ENCODE measurements at regions not wholly inside any gene's neighbourhood (a gene's known extent, or its start where the extent isn't known, plus 50 kb on each side); places are given as distances from the start of the nearest gene placed in this dataset.
"Not testable (repeated sequence)": the region's sequence is repeated elsewhere in the genome, so short reads cannot be mapped to it uniquely, and the experiment has no call there.

- DNase-seq, result no peak
Observed at GRCh38 chr4:66805582-66805981, 739.7 kb downstream of the CENPC start.

- no peak for DNase-seq
Observed at GRCh38 chr4:66804979-66805378, 740.3 kb downstream of the CENPC start.

GRCh38 chr4:66797608-66798007 is 747.7 kb downstream of the CENPC start:
- DNase-seq, result no peak

- no peak for DNase-seq
Observed at GRCh38 chr4:66795724-66796123, 749.6 kb downstream of the CENPC start.

- DNase-seq, result no peak
Observed at GRCh38 chr4:66794390-66795034, 750.8 kb downstream of the CENPC start.

- DNase-seq, result no peak
Observed at GRCh38 chr4:66791686-66792085, 753.6 kb downstream of the CENPC start.

- DNase-seq, result no peak
Observed at GRCh38 chr4:66785479-66785878, 759.8 kb downstream of the CENPC start.

GRCh38 chr4:66782751-66783150 is 762.6 kb downstream of the CENPC start:
- not testable (repeated sequence) for DNase-seq

- no peak for DNase-seq
Observed at GRCh38 chr4:66777097-66777496, 768.2 kb downstream of the CENPC start.

GRCh38 chr4:66769441-66769840 is 775.9 kb downstream of the CENPC start:
- DNase-seq, result no peak

- DNase-seq, result no peak
Observed at GRCh38 chr4:66767442-66767841, 777.9 kb downstream of the CENPC start.

- DNase-seq, result no peak
Observed at GRCh38 chr4:66766557-66766956, 778.7 kb downstream of the CENPC start.

- no peak for DNase-seq
Observed at GRCh38 chr4:66750273-66750672, 795.0 kb downstream of the CENPC start.

GRCh38 chr4:66746918-66747317 is 798.4 kb downstream of the CENPC start:
- not testable (repeated sequence) for DNase-seq

- no peak for DNase-seq
Observed at GRCh38 chr4:66741081-66741480, 804.2 kb downstream of the CENPC start.

- no peak for DNase-seq
Observed at GRCh38 chr4:66736606-66737005, 808.7 kb downstream of the CENPC start.

GRCh38 chr4:66728280-66728679 is 817.0 kb downstream of the CENPC start:
- DNase-seq, result no peak

- not testable (repeated sequence) for DNase-seq
Observed at GRCh38 chr4:66712301-66712921, 832.9 kb downstream of the CENPC start.

- DNase-seq, result no peak
Observed at GRCh38 chr4:66704243-66704642, 841.1 kb downstream of the CENPC start.

- no peak for DNase-seq
Observed at GRCh38 chr4:66694739-66695138, 850.6 kb downstream of the CENPC start.

- no peak for DNase-seq
Observed at GRCh38 chr4:66693694-66694093, 851.6 kb downstream of the CENPC start.

GRCh38 chr4:66691101-66691500 is 854.2 kb downstream of the CENPC start:
- DNase-seq, result no peak

- no peak for DNase-seq
Observed at GRCh38 chr4:66688674-66689073, 856.6 kb downstream of the CENPC start.

GRCh38 chr4:66687459-66687858 is 857.8 kb downstream of the CENPC start:
- no peak for DNase-seq

- DNase-seq, result no peak
Observed at GRCh38 chr4:66681962-66682361, 863.3 kb downstream of the CENPC start.
